ENCODE measurements at regions not wholly inside any gene's neighbourhood (a gene's known extent, or its start where the extent isn't known, plus 50 kb on each side); places are given as distances from the start of the nearest gene placed in this dataset.

DNA sequence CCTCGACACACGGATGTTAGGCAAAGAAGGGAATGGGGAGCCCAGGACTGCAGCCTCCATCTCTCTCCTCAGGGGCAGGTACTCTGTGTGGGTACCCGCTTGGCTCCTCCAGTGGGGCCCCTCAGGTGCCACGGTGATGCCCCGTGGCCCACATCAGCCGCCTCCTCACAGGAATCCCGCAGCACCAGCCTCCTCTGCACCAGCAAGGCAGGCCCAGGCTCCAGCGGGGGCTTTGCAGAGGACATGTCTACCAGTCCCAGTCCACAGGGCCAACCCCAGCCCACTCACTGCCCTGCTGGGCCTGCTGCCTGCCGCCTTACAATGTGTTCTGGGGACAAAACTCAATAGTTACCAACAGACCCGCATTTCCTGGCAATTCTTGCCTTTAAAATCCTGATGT lies 61.6 kb upstream of the ADGRA1 start:
- Mint-ChIP-seq H3K36me3 (ENCODE audit: insufficient read depth in 1 of 3, low read depth in 3 of 3) (no peaks in the 10 kb centered on the region), H3K4me1 (peaks cover 32 to 36% of the 10 kb centered on the region in 2 experiments), H3K27me3 (ENCODE audit: low read depth) (peaks cover 60% of the 10 kb centered on the region), H3K4me3 (no peak overlapping the region), H3K27ac (no peak overlapping the region), H3K9me3 (peaks cover 0 to 2% of the 10 kb centered on the region in 2 experiments; a peak in 1 of 5 replicates)
- no peak overlapping the region for H3T11ph ChIP-seq (ENCODE audit: low read length)
- no CpG with 5 or more reads among the region's 10 CpGs for WGBS (ENCODE audit: extremely low coverage, insufficient read length, low lambda C conversion rate)
- no peak overlapping the region for H4K5ac ChIP-seq (ENCODE audit: insufficient read length, low read depth, low read length)
- no peaks in the 10 kb centered on the region for H3K79me1 ChIP-seq (ENCODE audit: insufficient read depth, low read depth, low read length, poor library complexity, severe bottlenecking)
- no peak overlapping the region for H2BK12ac ChIP-seq (ENCODE audit: insufficient read length, low read depth, low read length)
- no peak overlapping the region for H2BK20ac ChIP-seq (ENCODE audit: low read depth, low read length, poor library complexity, severe bottlenecking)
- H2AK5ac ChIP-seq (ENCODE audit: insufficient read length, low read length) = no peak overlapping the region
- H3K27ac ChIP-seq (ENCODE audit: insufficient read length, low read depth, low read length) = no peak overlapping the region
- no peak overlapping the region for H4K8ac ChIP-seq (replicated peaks; ENCODE audit: insufficient read length, low read depth, low read length)
- no peak overlapping the region for H2BK15ac ChIP-seq (ENCODE audit: low read depth, low read length)
- H3K4me2 ChIP-seq (ENCODE audit: insufficient read depth, insufficient read length, low read length) = no peak overlapping the region
- H3K27me3 ChIP-seq (ENCODE audit: insufficient read depth, low read length) = no peaks in the 10 kb centered on the region
- H3K18ac ChIP-seq (ENCODE audit: insufficient read length, low read depth, low read length) = no peak overlapping the region
- H3K4me1 ChIP-seq (ENCODE audit: insufficient read depth, low read length) = no peaks in the 10 kb centered on the region
- H2BK120ac ChIP-seq (ENCODE audit: low read depth, low read length, poor library complexity, severe bottlenecking) = no peak overlapping the region
- H3K9ac ChIP-seq (ENCODE audit: extremely low read depth, insufficient read length, low read length) = no peak overlapping the region
- H3K56ac ChIP-seq (ENCODE audit: insufficient read length, low read depth, low read length) = no peak overlapping the region
- H4K20me1 ChIP-seq (ENCODE audit: control insufficient read depth, insufficient read depth, insufficient read length) = no peaks in the 10 kb centered on the region
- H4K91ac ChIP-seq (ENCODE audit: insufficient read length, low read depth, low read length) = no peak overlapping the region
- no peak overlapping the region; the same call in 1 of the 2 replicates for H3K14ac ChIP-seq (ENCODE audit: insufficient read depth, low read length)
- DNase-seq = no peak
- no peaks in the 10 kb centered on the region for H3K79me2 ChIP-seq (ENCODE audit: insufficient read depth, low read length)
- H2BK5ac ChIP-seq (ENCODE audit: insufficient read length, low read length) = no peak overlapping the region
- no peak overlapping the region for H3K23ac ChIP-seq (ENCODE audit: insufficient read length, low read depth, low read length)
- TF ChIP-seq, protein P1, sequence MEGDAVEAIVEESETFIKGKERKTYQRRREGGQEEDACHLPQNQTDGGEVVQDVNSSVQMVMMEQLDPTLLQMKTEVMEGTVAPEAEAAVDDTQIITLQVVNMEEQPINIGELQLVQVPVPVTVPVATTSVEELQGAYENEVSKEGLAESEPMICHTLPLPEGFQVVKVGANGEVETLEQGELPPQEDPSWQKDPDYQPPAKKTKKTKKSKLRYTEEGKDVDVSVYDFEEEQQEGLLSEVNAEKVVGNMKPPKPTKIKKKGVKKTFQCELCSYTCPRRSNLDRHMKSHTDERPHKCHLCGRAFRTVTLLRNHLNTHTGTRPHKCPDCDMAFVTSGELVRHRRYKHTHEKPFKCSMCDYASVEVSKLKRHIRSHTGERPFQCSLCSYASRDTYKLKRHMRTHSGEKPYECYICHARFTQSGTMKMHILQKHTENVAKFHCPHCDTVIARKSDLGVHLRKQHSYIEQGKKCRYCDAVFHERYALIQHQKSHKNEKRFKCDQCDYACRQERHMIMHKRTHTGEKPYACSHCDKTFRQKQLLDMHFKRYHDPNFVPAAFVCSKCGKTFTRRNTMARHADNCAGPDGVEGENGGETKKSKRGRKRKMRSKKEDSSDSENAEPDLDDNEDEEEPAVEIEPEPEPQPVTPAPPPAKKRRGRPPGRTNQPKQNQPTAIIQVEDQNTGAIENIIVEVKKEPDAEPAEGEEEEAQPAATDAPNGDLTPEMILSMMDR (conservative IDR thresholded peaks at IDR 0.05) = no peak
- no peaks in the 10 kb centered on the region for H3K23me2 ChIP-seq (ENCODE audit: insufficient read length, low read depth, low read length, poor library complexity, severe bottlenecking)
- H3K4ac ChIP-seq (ENCODE audit: low read depth, low read length) = no peak overlapping the region
- no peaks in the 10 kb centered on the region for H3K9me3 ChIP-seq (ENCODE audit: control insufficient read depth, low read depth, low read length)
- H2AFZ ChIP-seq (ENCODE audit: low read length) = no peak overlapping the region

Data from H9 (cell line).